ENCODE measurements at regions not wholly inside any gene's neighbourhood (a gene's known extent, or its start where the extent isn't known, plus 50 kb on each side); places are given as distances from the start of the nearest gene placed in this dataset.
"Not testable (repeated sequence)": the region's sequence is repeated elsewhere in the genome, so short reads cannot be mapped to it uniquely, and the experiment has no call there.

- WGBS: no CpG with 5 or more reads among the region's 1 CpG
- H3K4me3 ChIP-seq (ENCODE audit: insufficient read depth in 1 of 2, low read depth in 1 of 2, low read length in 2 of 2); H3K36me3 ChIP-seq (ENCODE audit: control insufficient read depth in 1 of 2, insufficient read depth in 2 of 2, low read depth in 1 of 2, low read length in 2 of 2); H2BK5ac ChIP-seq (ENCODE audit: low read depth, low read length, poor library complexity, severe bottlenecking); H3K18ac ChIP-seq (ENCODE audit: low read depth in 1 of 2, low read length in 2 of 2); H2BK120ac ChIP-seq (ENCODE audit: low read depth, low read length); H3K9me3 ChIP-seq (ENCODE audit: control insufficient read depth, low read length); H3K79me1 ChIP-seq (replicated peaks; ENCODE audit: low read length, poor library complexity, severe bottlenecking); H4K91ac ChIP-seq (ENCODE audit: low read length); H3K27me3 ChIP-seq (ENCODE audit: control insufficient read depth in 1 of 2, insufficient read depth in 1 of 2, low read length in 2 of 2); H3K23ac ChIP-seq (ENCODE audit: low read length in 2 of 2); DNase-seq; H3K4me1 ChIP-seq (ENCODE audit: control insufficient read depth, insufficient read depth, low read depth, low read length); H3K4me2 ChIP-seq (ENCODE audit: low read length, poor library complexity, severe bottlenecking); H3K14ac ChIP-seq (ENCODE audit: low read length in 2 of 2); H2AFZ ChIP-seq (ENCODE audit: low read depth, low read length); H2BK15ac ChIP-seq (ENCODE audit: low read depth, poor library complexity, severe bottlenecking); H3K9ac ChIP-seq (ENCODE audit: low read length); H4K8ac ChIP-seq (ENCODE audit: low read length); H2AK5ac ChIP-seq (ENCODE audit: low read length, severe bottlenecking); H2BK12ac ChIP-seq (ENCODE audit: low read length in 2 of 2); H3K4ac ChIP-seq (ENCODE audit: low read depth in 1 of 2, low read length in 2 of 2); H3K27ac ChIP-seq (ENCODE audit: low read length, poor library complexity, severe bottlenecking): not testable (repeated sequence)
Observed at GRCh38 chr10:46645110-46645509, 66.2 kb downstream of the SYT15 start.

GRCh38 chr10:46646132-46646531, 67.2 kb downstream of the SYT15 start:
- not testable (repeated sequence) for DNase-seq; H3K79me1 ChIP-seq (replicated peaks; ENCODE audit: low read length, poor library complexity, severe bottlenecking); H4K91ac ChIP-seq (ENCODE audit: low read length); H3K4ac ChIP-seq (ENCODE audit: low read depth in 1 of 2, low read length in 2 of 2); H2BK120ac ChIP-seq (ENCODE audit: low read depth, low read length); H3K23ac ChIP-seq (ENCODE audit: low read length in 2 of 2); H2BK15ac ChIP-seq (ENCODE audit: low read depth, poor library complexity, severe bottlenecking); H3K18ac ChIP-seq (ENCODE audit: low read depth in 1 of 2, low read length in 2 of 2); H3K27me3 ChIP-seq (ENCODE audit: control insufficient read depth in 1 of 2, insufficient read depth in 1 of 2, low read length in 2 of 2); H3K4me1 ChIP-seq (ENCODE audit: control insufficient read depth, insufficient read depth, low read depth, low read length); H2BK5ac ChIP-seq (ENCODE audit: low read depth, low read length, poor library complexity, severe bottlenecking); H2BK12ac ChIP-seq (ENCODE audit: low read length in 2 of 2); H2AK5ac ChIP-seq (ENCODE audit: low read length, severe bottlenecking); H2AFZ ChIP-seq (ENCODE audit: low read depth, low read length); H3K4me2 ChIP-seq (ENCODE audit: low read length, poor library complexity, severe bottlenecking); H3K27ac ChIP-seq (ENCODE audit: low read length, poor library complexity, severe bottlenecking); H4K8ac ChIP-seq (ENCODE audit: low read length); H3K9me3 ChIP-seq (ENCODE audit: control insufficient read depth, low read length); H3K4me3 ChIP-seq (ENCODE audit: insufficient read depth in 1 of 2, low read depth in 1 of 2, low read length in 2 of 2); H3K36me3 ChIP-seq (ENCODE audit: control insufficient read depth in 1 of 2, insufficient read depth in 2 of 2, low read depth in 1 of 2, low read length in 2 of 2); H3K14ac ChIP-seq (ENCODE audit: low read length in 2 of 2); H3K9ac ChIP-seq (ENCODE audit: low read length)
- no CpG with 5 or more reads among the region's 3 CpGs for WGBS

- not testable (repeated sequence) for H2BK12ac ChIP-seq (ENCODE audit: low read length in 2 of 2); H3K14ac ChIP-seq (ENCODE audit: low read length in 2 of 2); H3K18ac ChIP-seq (ENCODE audit: low read depth in 1 of 2, low read length in 2 of 2); H3K79me1 ChIP-seq (replicated peaks; ENCODE audit: low read length, poor library complexity, severe bottlenecking); H2BK120ac ChIP-seq (ENCODE audit: low read depth, low read length); H2BK5ac ChIP-seq (ENCODE audit: low read depth, low read length, poor library complexity, severe bottlenecking); H4K8ac ChIP-seq (ENCODE audit: low read length); H3K4me3 ChIP-seq (ENCODE audit: insufficient read depth in 1 of 2, low read depth in 1 of 2, low read length in 2 of 2); H2BK15ac ChIP-seq (ENCODE audit: low read depth, poor library complexity, severe bottlenecking); H3K4me2 ChIP-seq (ENCODE audit: low read length, poor library complexity, severe bottlenecking); H4K91ac ChIP-seq (ENCODE audit: low read length); H2AFZ ChIP-seq (ENCODE audit: low read depth, low read length); H3K4me1 ChIP-seq (ENCODE audit: control insufficient read depth, insufficient read depth, low read depth, low read length); H3K27me3 ChIP-seq (ENCODE audit: control insufficient read depth in 1 of 2, insufficient read depth in 1 of 2, low read length in 2 of 2); H2AK5ac ChIP-seq (ENCODE audit: low read length, severe bottlenecking); H3K4ac ChIP-seq (ENCODE audit: low read depth in 1 of 2, low read length in 2 of 2); H3K23ac ChIP-seq (ENCODE audit: low read length in 2 of 2); H3K27ac ChIP-seq (ENCODE audit: low read length, poor library complexity, severe bottlenecking); H3K9ac ChIP-seq (ENCODE audit: low read length); DNase-seq; H3K9me3 ChIP-seq (ENCODE audit: control insufficient read depth, low read length); H3K36me3 ChIP-seq (ENCODE audit: control insufficient read depth in 1 of 2, insufficient read depth in 2 of 2, low read depth in 1 of 2, low read length in 2 of 2)
- WGBS: no CpG with 5 or more reads among the region's 5 CpGs
Observed at GRCh38 chr10:46650967-46651366, 72.0 kb downstream of the SYT15 start.

- DNase-seq; H2BK5ac ChIP-seq (ENCODE audit: low read depth, low read length, poor library complexity, severe bottlenecking); H3K36me3 ChIP-seq (ENCODE audit: control insufficient read depth in 1 of 2, insufficient read depth in 2 of 2, low read depth in 1 of 2, low read length in 2 of 2); H3K4me1 ChIP-seq (ENCODE audit: control insufficient read depth, insufficient read depth, low read depth, low read length); H4K91ac ChIP-seq (ENCODE audit: low read length); H3K27me3 ChIP-seq (ENCODE audit: control insufficient read depth in 1 of 2, insufficient read depth in 1 of 2, low read length in 2 of 2); H3K27ac ChIP-seq (ENCODE audit: low read length, poor library complexity, severe bottlenecking); H2AFZ ChIP-seq (ENCODE audit: low read depth, low read length); H2BK12ac ChIP-seq (ENCODE audit: low read length in 2 of 2); H3K9ac ChIP-seq (ENCODE audit: low read length); H3K4me2 ChIP-seq (ENCODE audit: low read length, poor library complexity, severe bottlenecking); H3K14ac ChIP-seq (ENCODE audit: low read length in 2 of 2); H3K4me3 ChIP-seq (ENCODE audit: insufficient read depth in 1 of 2, low read depth in 1 of 2, low read length in 2 of 2); H3K4ac ChIP-seq (ENCODE audit: low read depth in 1 of 2, low read length in 2 of 2); H3K18ac ChIP-seq (ENCODE audit: low read depth in 1 of 2, low read length in 2 of 2); H2AK5ac ChIP-seq (ENCODE audit: low read length, severe bottlenecking); H4K8ac ChIP-seq (ENCODE audit: low read length); H3K23ac ChIP-seq (ENCODE audit: low read length in 2 of 2); H3K9me3 ChIP-seq (ENCODE audit: control insufficient read depth, low read length); H2BK120ac ChIP-seq (ENCODE audit: low read depth, low read length); H2BK15ac ChIP-seq (ENCODE audit: low read depth, poor library complexity, severe bottlenecking); H3K79me1 ChIP-seq (replicated peaks; ENCODE audit: low read length, poor library complexity, severe bottlenecking): not testable (repeated sequence)
- no CpG with 5 or more reads among the region's 3 CpGs for WGBS
Observed at GRCh38 chr10:46657437-46657836, 78.5 kb downstream of the SYT15 start.

All from mesenchymal stem cell (in vitro differentiated cells and primary cell).